Hematopoietic multipotent progenitor cell treated with erythropoietin and hydrocortisone succinate and interleukin-3 and kit ligand, for 4 days (in vitro differentiated cells): ENCODE measurements at regions not wholly inside any gene's neighbourhood (a gene's known extent, or its start where the extent isn't known, plus 50 kb on each side); places are given as distances from the start of the nearest gene placed in this dataset.

Experiments
- DNase-seq: peaks from one replicate; pipeline ENCODE4 v3.0.0-alpha.2; 2015

GRCh38 chr16:5616841-5617240 lies 519.2 kb upstream of the EEF2KMT start:
- no peak for DNase-seq

GRCh38 chr16:5615868-5616642 lies 518.5 kb upstream of the EEF2KMT start:
- peak; percentile 76 for DNase-seq

DNA sequence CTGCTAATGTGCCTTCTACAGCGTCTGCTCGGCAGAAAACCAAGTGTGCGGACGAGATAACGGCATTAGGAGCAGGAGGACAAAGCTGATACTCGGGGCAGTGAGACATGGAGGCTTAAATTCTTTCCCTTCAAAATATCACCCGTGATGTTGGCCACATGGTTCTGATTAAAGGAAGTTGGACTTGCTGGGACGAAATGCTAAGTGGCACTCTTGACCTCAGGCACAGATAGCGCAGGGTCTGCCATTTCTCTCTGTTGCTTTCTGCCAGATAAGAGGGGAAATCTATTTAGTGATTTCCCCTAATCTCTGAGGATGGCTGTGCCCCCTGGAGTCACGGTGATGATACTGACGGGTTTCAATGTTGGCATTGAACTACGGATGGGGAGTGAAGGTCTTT lies 509.6 kb upstream of the EEF2KMT start:
- no peak for DNase-seq

DNA sequence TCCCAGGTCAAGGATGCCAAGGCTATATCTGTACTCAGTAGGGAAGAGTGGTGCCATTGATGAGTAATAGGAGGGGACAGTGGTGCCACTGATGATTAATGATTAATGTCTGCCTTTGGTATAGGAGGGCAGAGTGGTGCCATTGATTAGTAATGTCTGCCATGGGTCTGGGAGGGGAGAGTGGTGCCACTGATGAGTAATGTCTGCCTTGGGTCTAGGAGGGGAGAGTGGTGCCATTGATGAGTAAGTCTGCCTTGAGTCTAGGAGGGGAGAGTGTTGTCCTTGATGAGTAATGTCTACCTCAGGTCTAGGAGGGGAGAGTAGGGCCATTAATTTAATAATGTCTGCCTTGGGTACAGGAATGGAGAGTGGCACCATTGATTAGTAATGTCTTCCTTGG lies 507.8 kb upstream of the EEF2KMT start:
- no peak for DNase-seq

DNA sequence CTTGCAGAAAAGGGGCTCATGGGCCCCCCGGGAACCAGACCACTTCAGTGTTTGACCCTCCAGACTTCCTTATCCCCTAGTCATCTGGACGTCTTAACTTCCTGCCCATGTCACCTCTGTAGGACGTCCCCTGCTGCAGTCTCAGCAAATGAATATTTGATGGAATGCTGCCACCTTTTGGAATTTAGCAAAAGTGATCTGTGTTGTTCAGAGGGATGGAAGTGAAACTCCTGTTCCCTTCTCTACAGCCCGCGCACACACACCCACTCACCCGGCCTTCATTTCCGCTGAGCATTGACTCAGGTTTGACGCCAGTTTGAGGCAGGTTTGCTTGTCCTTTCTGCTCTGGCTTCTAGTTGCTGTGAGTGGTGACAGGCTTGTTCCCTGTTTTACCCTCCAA lies 507.2 kb upstream of the EEF2KMT start:
- peak; percentile 12 for DNase-seq

DNA sequence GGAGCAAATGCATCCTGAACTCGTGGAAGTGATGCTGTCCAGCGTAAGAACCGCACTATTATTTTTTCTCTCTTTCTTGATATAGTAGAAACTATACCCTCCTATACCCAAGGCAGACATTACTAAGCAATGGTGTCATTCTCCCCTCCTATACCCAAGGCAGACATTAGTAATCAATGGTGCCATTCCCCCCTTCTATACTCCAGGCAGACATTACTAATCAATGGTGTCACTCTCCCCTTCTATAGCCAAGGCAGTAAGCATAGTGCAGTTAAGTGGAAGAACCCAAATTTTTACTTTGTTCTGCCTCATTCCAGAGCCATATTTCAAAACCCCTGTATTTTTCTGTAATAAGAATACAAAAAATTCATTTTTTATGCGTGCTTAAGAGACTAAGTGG lies 506.2 kb upstream of the EEF2KMT start:
- DNase-seq, result no peak

- no peak for DNase-seq
Observed at GRCh38 chr16:5601957-5602356, 504.4 kb upstream of the EEF2KMT start.

- DNase-seq, result no peak
Observed at GRCh38 chr16:5598793-5599192, 501.2 kb upstream of the EEF2KMT start.

- DNase-seq, result no peak
Observed at GRCh38 chr16:5595849-5596248, 498.3 kb upstream of the EEF2KMT start.

DNA sequence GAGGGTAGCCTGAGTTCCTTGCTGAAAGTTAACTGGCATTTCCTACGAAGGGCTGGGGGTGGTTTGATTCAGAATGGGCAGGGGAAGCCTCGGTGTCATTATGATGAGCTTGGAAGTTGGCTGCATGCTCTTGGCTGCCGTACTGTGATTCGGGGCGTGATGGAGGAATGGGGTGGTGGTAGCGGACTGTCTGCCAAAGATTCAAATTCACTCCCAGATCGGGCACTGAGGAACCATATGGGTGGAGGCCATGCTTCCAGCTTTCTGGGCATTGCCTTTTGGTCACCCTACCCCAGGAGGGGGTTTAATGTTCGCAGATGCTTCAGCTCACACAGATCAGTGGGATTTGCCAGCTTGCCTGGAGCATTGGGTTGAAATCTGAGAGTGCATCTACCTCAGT lies 492.8 kb upstream of the EEF2KMT start:
- no peak for DNase-seq

DNA sequence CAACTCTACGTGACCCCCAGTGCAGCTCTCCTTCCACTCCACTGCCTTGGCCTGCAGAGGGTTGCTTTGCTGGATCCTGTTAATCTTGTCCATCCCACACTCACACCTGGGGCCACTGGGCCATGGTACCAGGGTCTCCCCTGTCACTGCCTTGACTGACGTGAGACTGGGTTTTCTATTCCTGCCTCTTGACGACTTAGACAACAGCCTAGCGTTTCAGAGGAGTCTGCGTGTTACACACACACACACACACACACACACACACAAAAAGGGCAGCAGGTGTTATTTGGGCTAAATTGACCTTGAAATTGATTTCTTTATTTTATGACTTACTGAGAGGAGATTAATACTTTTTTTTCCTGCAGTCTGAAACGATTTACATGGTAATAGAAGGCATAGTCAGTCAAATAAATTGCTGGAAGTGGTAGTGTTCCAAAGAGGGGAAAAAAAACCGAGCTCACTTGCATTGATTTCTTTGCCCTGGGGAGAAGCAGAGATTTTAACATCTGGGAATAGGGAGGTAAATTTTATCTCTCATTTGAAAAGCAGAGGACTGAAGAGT lies 492.3 kb upstream of the EEF2KMT start:
- no peak for DNase-seq

- no peak for DNase-seq
Observed at GRCh38 chr16:5584109-5584508, 486.5 kb upstream of the EEF2KMT start.

- no peak for DNase-seq
Observed at GRCh38 chr16:5582529-5582928, 484.9 kb upstream of the EEF2KMT start.

DNA sequence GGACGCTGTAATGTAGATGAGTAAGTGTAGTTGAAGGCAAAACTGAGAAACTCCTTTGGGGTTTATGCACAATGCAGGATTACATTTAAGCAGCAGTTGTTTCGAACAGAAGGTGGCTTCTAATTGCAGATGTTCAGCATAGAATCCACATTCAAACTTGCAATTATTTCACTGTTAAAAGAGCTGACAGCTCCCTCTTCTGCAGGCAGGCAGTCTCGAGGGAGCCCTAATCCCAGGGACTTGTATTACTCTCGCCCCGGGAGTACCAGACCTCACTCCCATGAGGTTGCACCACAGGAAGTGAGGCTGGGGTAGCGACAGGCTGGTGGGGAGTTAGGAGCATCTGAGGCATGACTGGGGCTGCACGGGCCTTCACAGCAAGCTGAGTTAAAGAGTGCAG lies 484.3 kb upstream of the EEF2KMT start:
- no peak for DNase-seq

DNA sequence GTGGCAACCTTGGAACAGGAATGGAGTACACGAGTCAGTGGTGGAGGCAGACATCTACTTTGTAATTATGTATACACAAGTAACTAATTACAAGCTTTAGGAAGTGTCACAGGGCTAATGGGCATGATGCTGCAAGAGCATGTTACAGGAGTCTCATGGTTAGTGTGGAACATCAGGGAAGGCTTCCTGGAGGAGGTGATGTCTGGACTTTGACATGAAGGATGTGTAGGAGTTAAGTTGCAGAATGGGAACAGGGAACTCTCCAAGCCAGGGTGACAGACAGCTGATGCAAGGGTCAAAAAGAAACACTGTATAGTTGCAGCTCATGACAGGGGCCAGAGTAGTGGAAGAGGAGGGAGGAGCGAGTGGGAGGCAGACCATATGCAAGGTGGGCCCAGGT lies 483.8 kb upstream of the EEF2KMT start:
- DNase-seq, result no peak

- DNase-seq, result no peak
Observed at GRCh38 chr16:5580772-5581171, 483.2 kb upstream of the EEF2KMT start.

DNA sequence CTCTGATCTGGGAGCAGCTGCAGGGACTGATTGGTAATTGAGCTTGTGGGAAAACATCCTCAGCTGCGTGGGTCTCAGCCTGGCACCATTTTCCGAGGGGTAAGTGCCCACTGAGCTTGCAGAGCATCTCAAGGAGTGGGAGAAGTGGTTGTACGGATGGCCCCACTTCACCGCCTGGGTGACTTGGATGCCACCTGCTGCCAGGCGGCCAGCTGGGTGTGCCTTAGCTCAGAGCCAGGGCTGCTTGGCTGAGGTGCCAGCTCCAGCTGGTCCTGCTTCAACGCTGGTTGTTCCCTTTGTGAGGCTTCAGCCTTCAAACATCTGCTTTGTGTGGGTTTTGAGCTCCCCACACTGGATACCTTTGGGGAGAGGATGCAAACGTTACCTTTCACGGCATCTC lies 482.7 kb upstream of the EEF2KMT start:
- DNase-seq, result no peak

DNA sequence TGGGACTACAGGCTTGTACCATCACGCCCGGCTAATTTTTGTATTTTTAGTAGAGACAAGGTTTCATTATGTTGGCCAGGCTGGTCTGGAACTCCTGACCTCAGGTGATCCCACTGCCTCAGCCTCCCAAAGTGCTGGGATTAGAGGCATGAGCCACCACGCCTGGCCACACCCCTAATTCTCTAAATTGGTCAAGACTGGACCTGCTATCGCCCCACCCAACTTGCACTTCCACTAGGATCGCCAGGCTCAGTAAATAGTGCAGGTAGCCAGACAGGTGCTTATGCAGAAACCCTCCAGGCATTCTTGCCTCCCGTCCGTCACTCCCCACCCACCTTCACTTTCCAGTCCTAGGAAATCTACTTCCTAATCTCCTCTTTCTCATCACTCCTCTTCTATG lies 481.4 kb upstream of the EEF2KMT start:
- DNase-seq, result no peak

DNA sequence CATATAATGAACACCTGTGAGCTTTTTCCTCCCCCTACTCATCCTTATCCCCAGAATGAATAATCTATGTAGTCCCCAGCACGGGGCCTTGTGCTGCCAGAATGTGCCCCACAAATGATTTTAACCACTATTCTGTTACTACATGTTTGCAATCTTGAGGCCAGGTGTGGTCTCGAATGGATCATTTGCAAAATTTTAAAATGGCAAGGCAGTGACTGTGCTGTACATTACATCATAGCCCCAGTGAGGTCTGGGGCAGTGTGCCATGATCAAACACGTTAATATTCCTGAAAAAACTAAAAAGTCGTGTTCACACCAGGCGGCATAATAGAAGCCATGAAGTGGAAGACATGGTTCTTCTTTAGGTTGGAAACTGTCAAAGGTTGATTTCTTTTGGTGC lies 479.9 kb upstream of the EEF2KMT start:
- DNase-seq, result no peak

- no peak for DNase-seq
Observed at GRCh38 chr16:5575646-5576245, 478.2 kb upstream of the EEF2KMT start.

GRCh38 chr16:5575121-5575520 lies 477.5 kb upstream of the EEF2KMT start:
- no peak for DNase-seq

DNA sequence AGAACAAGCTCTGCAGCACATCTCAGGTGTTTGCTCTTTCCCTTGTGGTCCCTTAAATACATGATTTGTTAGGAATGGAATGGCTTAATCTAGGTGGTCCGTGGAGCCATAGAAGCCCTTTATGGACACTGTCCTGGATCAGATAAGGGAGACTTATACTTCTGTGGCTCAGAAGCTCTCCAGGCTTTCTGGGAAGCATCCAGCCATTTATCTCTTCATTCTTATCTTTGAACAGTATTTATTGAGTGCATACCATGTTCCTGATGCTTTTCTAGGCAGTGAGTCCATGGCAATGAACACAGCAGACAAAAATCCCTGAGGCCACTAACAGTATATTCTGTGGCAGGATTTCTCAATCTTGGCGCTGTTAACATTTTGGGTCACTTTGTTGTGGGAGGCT lies 474.5 kb upstream of the EEF2KMT start:
- no peak for DNase-seq

GRCh38 chr16:5571446-5571845 lies 473.9 kb upstream of the EEF2KMT start:
- no peak for DNase-seq

- DNase-seq, result no peak
Observed at GRCh38 chr16:5561800-5562199, 464.2 kb upstream of the EEF2KMT start.

DNA sequence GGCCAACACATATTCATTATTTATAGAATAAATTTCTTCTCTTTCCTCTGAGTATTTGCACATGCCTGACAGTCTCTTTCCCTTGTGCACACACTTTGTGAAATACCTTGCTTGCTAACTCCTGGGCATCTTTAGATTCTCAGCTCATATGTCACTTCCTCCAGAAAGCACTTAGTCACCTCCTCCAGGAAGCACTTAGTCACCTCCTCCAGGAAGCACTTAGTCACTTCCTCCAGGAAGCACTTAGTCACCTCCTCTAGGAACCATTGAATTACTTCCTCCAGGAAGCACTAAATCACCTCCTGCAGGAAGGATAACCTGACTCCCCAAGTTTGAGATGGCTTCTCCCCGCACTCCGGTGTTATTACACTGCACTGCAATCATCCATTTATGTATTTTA lies 462.5 kb upstream of the EEF2KMT start:
- DNase-seq, result peak; percentile 2
